ENCODE measurements at regions not wholly inside any gene's neighbourhood (a gene's known extent, or its start where the extent isn't known, plus 50 kb on each side); places are given as distances from the start of the nearest gene placed in this dataset.
A peak's percentile ranks its signal among the peaks of the same experiment; 100 is the strongest.

- DNase-seq (ENCODE audit: extremely low read depth, low read depth): no peak
- TF ChIP-seq CTCF (IDR thresholded peaks at IDR 0.05; ENCODE audit: low read depth, low read length, missing control alignments): no peak
Measured at GRCh38 chr2:128466776-128467175, 148.1 kb upstream of the HS6ST1 start.

GRCh38 chr2:128467321-128467969 lies 148.8 kb upstream of the HS6ST1 start:
- no peak overlapping the region for H3K4me3 ChIP-seq (replicated peaks; ENCODE audit: low read depth, low read length)

More at GRCh38 chr2:128466776-128467175, 148.1 kb upstream of the HS6ST1 start:
- H3K4me3 ChIP-seq (replicated peaks; ENCODE audit: low read depth, low read length): no peak overlapping the region

GRCh38 chr2:128468186-128468920 lies 149.7 kb upstream of the HS6ST1 start:
- DNase-seq (ENCODE audit: extremely low read depth, low read depth): no peak
- no peak overlapping the region for H3K4me3 ChIP-seq (replicated peaks; ENCODE audit: low read depth, low read length)
- no peak for TF ChIP-seq CTCF (IDR thresholded peaks at IDR 0.05; ENCODE audit: low read depth, low read length, missing control alignments)

More at GRCh38 chr2:128467321-128467969, 148.8 kb upstream of the HS6ST1 start:
- DNase-seq (ENCODE audit: extremely low read depth, low read depth): no peak
- TF ChIP-seq CTCF (IDR thresholded peaks at IDR 0.05; ENCODE audit: low read depth, low read length, missing control alignments): no peak

GRCh38 chr2:128469203-128469602 lies 150.5 kb upstream of the HS6ST1 start:
- no peak for DNase-seq (ENCODE audit: extremely low read depth, low read depth)
- no peak overlapping the region for H3K4me3 ChIP-seq (replicated peaks; ENCODE audit: low read depth, low read length)
- peak; percentile 46 for TF ChIP-seq CTCF (IDR thresholded peaks at IDR 0.05; ENCODE audit: low read depth, low read length, missing control alignments)

GRCh38 chr2:128469875-128470274 lies 151.2 kb upstream of the HS6ST1 start:
- H3K4me3 ChIP-seq (replicated peaks; ENCODE audit: low read depth, low read length): no peak overlapping the region
- DNase-seq (ENCODE audit: extremely low read depth, low read depth): no peak
- no peak for TF ChIP-seq CTCF (IDR thresholded peaks at IDR 0.05; ENCODE audit: low read depth, low read length, missing control alignments)

GRCh38 chr2:128472789-128473174 lies 154.1 kb upstream of the HS6ST1 start:
- no peak for TF ChIP-seq CTCF (IDR thresholded peaks at IDR 0.05; ENCODE audit: low read depth, low read length, missing control alignments)
- no peak overlapping the region for H3K4me3 ChIP-seq (replicated peaks; ENCODE audit: low read depth, low read length)
- peak; percentile 11 for DNase-seq (ENCODE audit: extremely low read depth, low read depth)
